SK-N-SH (cell line): ENCODE measurements at regions not wholly inside any gene's neighbourhood (a gene's known extent, or its start where the extent isn't known, plus 50 kb on each side); places are given as distances from the start of the nearest gene placed in this dataset.
A peak's percentile ranks its signal among the peaks of the same experiment; 100 is the strongest.

Source experiments
- CTCF ChIA-PET: fragments of 300-600, 350-600 bp; formaldehyde crosslinking; extraction: SDS; loops from one replicate; lab custom pipeline; 2021; lab: Yijun Ruan, JAX
- POLR2A ChIA-PET: fragments of 350-600 bp; sonication (Branson Sonifier 250); formaldehyde crosslinking; extraction: SDS; loops from one replicate; lab custom pipeline; 2020; ENCODE audit warnings: antibody characterized with exemption, inconsistent platforms; lab: Yijun Ruan, JAX
- DNase-seq: peaks from one replicate; pipeline ENCODE4 v3.0.0; 2012
- H2AFZ ChIP-seq: fragments of 200-600 bp; sonication (generic); 2 replicates; pipeline ENCODE4 v1.8.1; 2016; ENCODE audit warnings: antibody characterized with exemption, mild to moderate bottlenecking, low read depth
- H3F3A ChIP-seq: fragments of 200-600 bp; sonication (generic); replicated peaks from 2 replicates; pipeline ENCODE3; 2016; ENCODE audit warnings: antibody characterized with exemption, mild to moderate bottlenecking; ENCODE audit not compliant: insufficient read depth
- H3K27ac ChIP-seq, 2 experiments: fragments of 200-500 bp in 1 of 2; fragments of 200-600 bp in 1 of 2; sonication (Bioruptor generic) in 1 of 2; sonication (generic), shearing (Covaris generic) in 1 of 2; 2 replicates each; pipeline versions ENCODE4 v1.5.1 to v1.6.1; 2014 to 2016; ENCODE audit warnings: low read depth in 2 of 2, inconsistent platforms in 1 of 2, low read length in 1 of 2, mild to moderate bottlenecking in 1 of 2, mixed read lengths in 1 of 2
- H3K27me3 ChIP-seq: fragments of 200-600 bp; sonication (generic), shearing (Covaris generic); 2 replicates; pipeline ENCODE4 v1.6.1; 2016; ENCODE audit warnings: mixed run types; ENCODE audit not compliant: insufficient read depth
- H3K36me3 ChIP-seq, 2 experiments: fragments of 200-500 bp in 1 of 2; fragments of 200-600 bp in 1 of 2; sonication (Bioruptor generic) in 1 of 2; sonication (generic) in 1 of 2; replicated peaks in 1 of 2; 2 replicates each; pipeline versions ENCODE3 to v1.5.1; 2014 to 2016; ENCODE audit warnings: low read length in 1 of 2, mild to moderate bottlenecking in 1 of 2; ENCODE audit not compliant: insufficient read depth in 2 of 2, control insufficient read depth in 1 of 2
- H3K4me1 ChIP-seq, 2 experiments: fragments of 200-500 bp in 1 of 2; fragments of 200-600 bp in 1 of 2; sonication (Bioruptor generic) in 1 of 2; sonication (generic), shearing (Covaris generic) in 1 of 2; 2 replicates each; pipeline versions ENCODE4 v1.5.1 to v1.6.1; 2014 to 2016; ENCODE audit warnings: low read depth in 1 of 2, low read length in 1 of 2, mixed run types in 1 of 2; ENCODE audit not compliant: insufficient read depth in 2 of 2, control insufficient read depth in 1 of 2
- H3K4me2 ChIP-seq: fragments of 200-600 bp; sonication (generic), shearing (Covaris generic); 2 replicates; pipeline ENCODE4 v1.6.1; 2017; ENCODE audit warnings: mixed run types
- H3K4me3 ChIP-seq, 2 experiments: fragments of 200-500 bp in 1 of 2; fragments of 200-600 bp in 1 of 2; sonication (Bioruptor generic) in 1 of 2; sonication (generic), shearing (Covaris generic) in 1 of 2; 2 replicates each; pipeline versions ENCODE4 v1.5.1 to v1.8.1; 2014 to 2016; ENCODE audit warnings: low read depth in 2 of 2, inconsistent platforms in 1 of 2, low read length in 1 of 2, mild to moderate bottlenecking in 1 of 2, mixed read lengths in 1 of 2, moderate library complexity in 1 of 2
- H3K79me2 ChIP-seq: fragments of 200-600 bp; sonication (generic); 2 replicates; pipeline ENCODE4 v1.8.1; 2017; ENCODE audit warnings: mild to moderate bottlenecking; ENCODE audit not compliant: insufficient read depth
- H3K9ac ChIP-seq: fragments of 200-600 bp; sonication (generic); 2 replicates; pipeline ENCODE4 v1.6.1; 2017; ENCODE audit warnings: mixed run types
- H3K9me2 ChIP-seq: fragments of 200-600 bp; sonication (generic); 2 replicates; pipeline ENCODE4 v1.6.1; 2017; ENCODE audit warnings: mixed run types
- H3K9me3 ChIP-seq: fragments of 200-600 bp; sonication (generic); 2 replicates; pipeline ENCODE4 v1.6.1; 2017; ENCODE audit warnings: mixed run types, mild to moderate bottlenecking, moderate library complexity
- H4K20me1 ChIP-seq: fragments of 200-600 bp; sonication (generic); 2 replicates; pipeline ENCODE4 v1.6.1; 2017; ENCODE audit warnings: mild to moderate bottlenecking, mixed run types; ENCODE audit not compliant: insufficient read depth
- CHD2 ChIP-seq: fragments of 150-350 bp; IDR thresholded peaks from 2 replicates; pipeline ENCODE4 v1.6.1; 2018; ENCODE audit warnings: low read length; ENCODE audit not compliant: partially characterized antibody
- EP300 ChIP-seq, 2 experiments: IDR thresholded peaks; 2 replicates each; pipeline versions ENCODE4 v1.4.0 to v1.6.1; 2012; ENCODE audit warnings: borderline replicate concordance in 1 of 2, low read depth in 1 of 2, low read length in 1 of 2
- FOSL2 ChIP-seq: IDR thresholded peaks from 2 replicates; pipeline ENCODE4 v1.4.0; 2012; ENCODE audit warnings: low read depth, mild to moderate bottlenecking, moderate library complexity, borderline replicate concordance
- FOXM1 ChIP-seq: IDR thresholded peaks from 2 replicates; pipeline ENCODE4 v1.4.0; 2012; ENCODE audit warnings: low read depth, mild to moderate bottlenecking
- GABPA ChIP-seq: IDR thresholded peaks from 2 replicates; pipeline ENCODE4 v1.4.0; 2012; ENCODE audit warnings: low read depth, mild to moderate bottlenecking
- GATA2 ChIP-seq: sonication (generic); formaldehyde crosslinking; IDR thresholded peaks from 2 replicates; pipeline ENCODE4 v1.5.0; 2020; ENCODE audit warnings: mild to moderate bottlenecking, missing genetic modification reagents
- JUND ChIP-seq: IDR thresholded peaks from 2 replicates; pipeline ENCODE4 v1.4.0; 2012
- POLR2AphosphoS5 ChIP-seq: IDR thresholded peaks from 2 replicates; pipeline ENCODE4 v1.6.1; 2012; ENCODE audit warnings: low read depth, low read length
- TEAD4 ChIP-seq: IDR thresholded peaks from 2 replicates; pipeline ENCODE4 v1.4.0; 2012; ENCODE audit warnings: mild to moderate bottlenecking, borderline replicate concordance; ENCODE audit not compliant: insufficient read depth
- WGBS: methylation state at CpG from one replicate; pipeline ENCODE4 v1.1.6; 2017; ENCODE audit warnings: low lambda C conversion rate; 5-methylcytosine and 5-hydroxymethylcytosine counted together
- TF ChIP-seq, protein P1 (sequence below): IDR thresholded peaks from 2 replicates; pipeline ENCODE4 v1.6.1; 2012; ENCODE audit warnings: mild to moderate bottlenecking, low read depth, low read length, moderate library complexity
- TF ChIP-seq, protein P2 (sequence below): IDR thresholded peaks from 2 replicates; pipeline ENCODE4 v1.4.0; 2012; ENCODE audit warnings: low read depth
- TF ChIP-seq, protein P3 (sequence below): IDR thresholded peaks from 2 replicates; pipeline ENCODE4; 2012
- TF ChIP-seq, protein P4 (sequence below): fragments of 200-600 bp; sonication (generic); IDR thresholded peaks from 2 replicates; pipeline ENCODE4 v1.6.1; 2017; ENCODE audit warnings: antibody characterized with exemption, mild to moderate bottlenecking, moderate library complexity

DNA sequence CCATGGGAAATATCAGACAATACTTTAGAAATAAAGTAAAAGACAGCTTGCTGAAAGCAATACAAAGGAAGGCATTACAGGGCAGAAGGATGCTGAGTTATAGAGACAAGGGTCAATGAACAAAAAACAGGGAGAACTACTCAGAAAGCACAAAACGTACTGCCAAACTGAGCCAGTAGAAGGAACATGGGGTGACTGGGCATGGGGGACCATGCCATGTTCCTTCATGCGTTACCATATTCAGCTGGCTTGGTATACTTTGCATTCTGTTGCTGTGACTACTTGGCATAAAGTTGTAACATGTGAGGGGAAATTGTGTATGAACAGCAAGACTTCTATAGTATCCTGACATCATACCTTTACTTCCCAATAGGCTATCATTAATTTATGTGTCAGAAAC, 358.6 kb upstream of the LYPLAL1 start:
- 86% methylated on average over 2 of the region's 2 CpGs for WGBS
- ChIA-PET CTCF (no interaction called here), POLR2A (no interaction called here)
- no peaks in the 10 kb centered on the region for H3K79me2 ChIP-seq
- no peak overlapping the region for H2AFZ ChIP-seq
- no peak overlapping the region for H3K4me3 ChIP-seq
- no peak overlapping the region for H3K4me2 ChIP-seq
- H3K4me1 ChIP-seq = peaks cover 0 to 5% of the 10 kb centered on the region in 2 experiments; a peak in 2 of 4 replicates
- no peak overlapping the region for H3K27ac ChIP-seq
- no peaks in the 10 kb centered on the region for H3K27me3 ChIP-seq
- DNase-seq = no peak
- no peaks in the 10 kb centered on the region for H3K9me2 ChIP-seq
- no peak overlapping the region for H3K9ac ChIP-seq
- no peaks in the 10 kb centered on the region for H3K9me3 ChIP-seq
- H4K20me1 ChIP-seq = no peaks in the 10 kb centered on the region
- H3K36me3 ChIP-seq = no peaks in the 10 kb centered on the region
- H3F3A ChIP-seq = no peaks in the 10 kb centered on the region
- TF ChIP-seq TEAD4 = no peak
- TF ChIP-seq, protein P1, sequence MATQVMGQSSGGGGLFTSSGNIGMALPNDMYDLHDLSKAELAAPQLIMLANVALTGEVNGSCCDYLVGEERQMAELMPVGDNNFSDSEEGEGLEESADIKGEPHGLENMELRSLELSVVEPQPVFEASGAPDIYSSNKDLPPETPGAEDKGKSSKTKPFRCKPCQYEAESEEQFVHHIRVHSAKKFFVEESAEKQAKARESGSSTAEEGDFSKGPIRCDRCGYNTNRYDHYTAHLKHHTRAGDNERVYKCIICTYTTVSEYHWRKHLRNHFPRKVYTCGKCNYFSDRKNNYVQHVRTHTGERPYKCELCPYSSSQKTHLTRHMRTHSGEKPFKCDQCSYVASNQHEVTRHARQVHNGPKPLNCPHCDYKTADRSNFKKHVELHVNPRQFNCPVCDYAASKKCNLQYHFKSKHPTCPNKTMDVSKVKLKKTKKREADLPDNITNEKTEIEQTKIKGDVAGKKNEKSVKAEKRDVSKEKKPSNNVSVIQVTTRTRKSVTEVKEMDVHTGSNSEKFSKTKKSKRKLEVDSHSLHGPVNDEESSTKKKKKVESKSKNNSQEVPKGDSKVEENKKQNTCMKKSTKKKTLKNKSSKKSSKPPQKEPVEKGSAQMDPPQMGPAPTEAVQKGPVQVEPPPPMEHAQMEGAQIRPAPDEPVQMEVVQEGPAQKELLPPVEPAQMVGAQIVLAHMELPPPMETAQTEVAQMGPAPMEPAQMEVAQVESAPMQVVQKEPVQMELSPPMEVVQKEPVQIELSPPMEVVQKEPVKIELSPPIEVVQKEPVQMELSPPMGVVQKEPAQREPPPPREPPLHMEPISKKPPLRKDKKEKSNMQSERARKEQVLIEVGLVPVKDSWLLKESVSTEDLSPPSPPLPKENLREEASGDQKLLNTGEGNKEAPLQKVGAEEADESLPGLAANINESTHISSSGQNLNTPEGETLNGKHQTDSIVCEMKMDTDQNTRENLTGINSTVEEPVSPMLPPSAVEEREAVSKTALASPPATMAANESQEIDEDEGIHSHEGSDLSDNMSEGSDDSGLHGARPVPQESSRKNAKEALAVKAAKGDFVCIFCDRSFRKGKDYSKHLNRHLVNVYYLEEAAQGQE = no peak

DNA sequence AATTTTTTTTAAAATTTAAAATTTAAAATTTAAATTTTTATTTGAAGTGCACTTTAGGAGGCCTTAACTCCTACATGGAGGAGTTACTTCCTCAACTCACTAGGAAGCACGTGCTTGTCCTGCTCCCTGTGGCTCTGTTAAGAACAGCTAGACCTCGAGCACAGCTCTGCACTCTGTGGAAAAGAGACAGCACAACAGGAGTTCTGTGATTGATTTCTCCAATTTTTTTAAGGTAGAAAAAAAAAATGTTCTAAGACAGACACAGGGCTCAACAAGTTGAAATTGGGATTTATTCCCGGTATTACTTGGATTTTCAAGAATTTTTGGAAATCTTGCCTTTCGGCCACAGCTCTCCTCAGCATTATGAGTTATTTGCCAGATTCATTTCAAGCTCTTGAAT, 356.6 kb upstream of the LYPLAL1 start:
- Histone ChIP-seq H4K20me1 (no peaks in the 10 kb centered on the region), H3F3A (no peaks in the 10 kb centered on the region), H2AFZ (no peak overlapping the region), H3K9me2 (no peaks in the 10 kb centered on the region), H3K4me3 (no peak overlapping the region), H3K9me3 (no peaks in the 10 kb centered on the region), H3K4me2 (no peak overlapping the region), H3K79me2 (no peaks in the 10 kb centered on the region), H3K4me1 (peaks cover 0 to 5% of the 10 kb centered on the region in 2 experiments; a peak in 2 of 4 replicates), H3K36me3 (no peaks in the 10 kb centered on the region), H3K27ac (no peak overlapping the region), H3K27me3 (no peaks in the 10 kb centered on the region), H3K9ac (no peak overlapping the region)
- ChIA-PET POLR2A (no interaction called here), CTCF (no interaction called here)
- DNase-seq = no peak
- TF ChIP-seq GABPA = no peak
- no peak for TF ChIP-seq TEAD4
- no peak for TF ChIP-seq JUND
- TF ChIP-seq, protein P2, sequence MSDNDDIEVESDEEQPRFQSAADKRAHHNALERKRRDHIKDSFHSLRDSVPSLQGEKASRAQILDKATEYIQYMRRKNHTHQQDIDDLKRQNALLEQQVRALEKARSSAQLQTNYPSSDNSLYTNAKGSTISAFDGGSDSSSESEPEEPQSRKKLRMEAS = no peak
- WGBS = 88% methylated on average over 4 of the region's 4 CpGs

DNA sequence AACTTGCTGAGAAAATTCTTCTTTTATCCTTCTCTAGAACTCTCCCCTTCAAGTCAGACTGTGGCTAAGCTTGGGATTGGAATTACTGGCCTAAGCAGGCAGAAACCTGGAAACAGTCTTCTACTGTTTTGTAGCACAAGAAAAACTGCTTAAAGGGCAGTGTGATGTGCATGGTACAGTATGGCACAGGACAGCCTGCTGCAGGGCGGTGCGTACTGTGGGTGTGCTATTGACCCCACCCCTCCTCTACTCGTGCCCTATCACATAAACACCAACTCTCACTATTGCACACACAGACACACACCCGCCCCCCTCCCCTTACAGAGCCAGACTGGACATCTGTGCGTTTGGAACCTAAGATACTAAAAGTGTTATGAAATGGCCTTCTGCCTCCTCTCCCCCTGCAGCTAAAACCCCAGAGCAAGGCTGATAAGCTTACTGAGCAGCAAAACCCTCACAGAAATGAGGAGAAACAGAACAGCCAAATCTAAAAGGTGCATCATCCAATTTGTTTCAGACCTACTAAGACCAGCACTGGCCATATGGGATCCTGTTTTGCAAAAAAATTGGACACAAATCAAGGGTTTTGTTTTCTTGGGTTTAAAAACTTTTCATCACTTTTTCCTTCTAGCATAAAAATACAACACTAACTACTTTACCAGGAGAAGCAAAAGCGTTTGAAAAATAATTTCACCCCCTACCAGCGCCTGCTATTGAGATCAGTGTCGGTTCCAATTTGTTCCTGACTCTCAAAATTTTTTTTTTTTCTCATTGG, 355.8 kb upstream of the LYPLAL1 start:
- peak overlapping the region; percentile 39; the same call in 1 of the 2 replicates for H2AFZ ChIP-seq
- CTCF ChIA-PET = interaction anchor here (0.6 kb wide), 1 partner anchor 325 kb away, joined by 3 read pairs; no protein-coding TSS in a partner anchor
- POLR2A ChIA-PET = no interaction called here

More for the DNA sequence above, 355.8 kb upstream of the LYPLAL1 start:
- H3K9me2 ChIP-seq = no peaks in the 10 kb centered on the region
- TF ChIP-seq, protein P3, sequence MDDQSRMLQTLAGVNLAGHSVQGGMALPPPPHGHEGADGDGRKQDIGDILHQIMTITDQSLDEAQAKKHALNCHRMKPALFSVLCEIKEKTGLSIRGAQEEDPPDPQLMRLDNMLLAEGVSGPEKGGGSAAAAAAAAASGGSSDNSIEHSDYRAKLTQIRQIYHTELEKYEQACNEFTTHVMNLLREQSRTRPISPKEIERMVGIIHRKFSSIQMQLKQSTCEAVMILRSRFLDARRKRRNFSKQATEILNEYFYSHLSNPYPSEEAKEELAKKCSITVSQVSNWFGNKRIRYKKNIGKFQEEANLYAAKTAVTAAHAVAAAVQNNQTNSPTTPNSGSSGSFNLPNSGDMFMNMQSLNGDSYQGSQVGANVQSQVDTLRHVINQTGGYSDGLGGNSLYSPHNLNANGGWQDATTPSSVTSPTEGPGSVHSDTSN = no peak
- TF ChIP-seq FOSL2 (no peak), EP300 (IDR thresholded peaks at IDR 0.05; ENCODE audit: borderline replicate concordance in 1 of 2, low read depth in 1 of 2, low read length in 1 of 2) (0 out of 4 replicates have a peak, but pooled peaks of 1 of the 2 experiments have one; percentile 10), GATA2 (CRISPR knock-in tag) (peak; percentile 27; the same call in 1 of the 2 replicates), CHD2 (no peak), POLR2AphosphoS5 (no peak), FOXM1 (no peak)
- TF ChIP-seq, protein P2 = no peak
- TF ChIP-seq, protein P4, sequence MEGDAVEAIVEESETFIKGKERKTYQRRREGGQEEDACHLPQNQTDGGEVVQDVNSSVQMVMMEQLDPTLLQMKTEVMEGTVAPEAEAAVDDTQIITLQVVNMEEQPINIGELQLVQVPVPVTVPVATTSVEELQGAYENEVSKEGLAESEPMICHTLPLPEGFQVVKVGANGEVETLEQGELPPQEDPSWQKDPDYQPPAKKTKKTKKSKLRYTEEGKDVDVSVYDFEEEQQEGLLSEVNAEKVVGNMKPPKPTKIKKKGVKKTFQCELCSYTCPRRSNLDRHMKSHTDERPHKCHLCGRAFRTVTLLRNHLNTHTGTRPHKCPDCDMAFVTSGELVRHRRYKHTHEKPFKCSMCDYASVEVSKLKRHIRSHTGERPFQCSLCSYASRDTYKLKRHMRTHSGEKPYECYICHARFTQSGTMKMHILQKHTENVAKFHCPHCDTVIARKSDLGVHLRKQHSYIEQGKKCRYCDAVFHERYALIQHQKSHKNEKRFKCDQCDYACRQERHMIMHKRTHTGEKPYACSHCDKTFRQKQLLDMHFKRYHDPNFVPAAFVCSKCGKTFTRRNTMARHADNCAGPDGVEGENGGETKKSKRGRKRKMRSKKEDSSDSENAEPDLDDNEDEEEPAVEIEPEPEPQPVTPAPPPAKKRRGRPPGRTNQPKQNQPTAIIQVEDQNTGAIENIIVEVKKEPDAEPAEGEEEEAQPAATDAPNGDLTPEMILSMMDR = no peak
- H3K36me3 ChIP-seq = no peaks in the 10 kb centered on the region
- H3F3A ChIP-seq = no peaks in the 10 kb centered on the region
- H3K4me2 ChIP-seq = no peak overlapping the region
- no peak overlapping the region for H3K27ac ChIP-seq
- peak; percentile 5 for DNase-seq
- 86% methylated on average over 8 of the region's 8 CpGs for WGBS
- H3K79me2 ChIP-seq = no peaks in the 10 kb centered on the region
- no peaks in the 10 kb centered on the region for H4K20me1 ChIP-seq
- H3K27me3 ChIP-seq = no peaks in the 10 kb centered on the region
- no peaks in the 10 kb centered on the region for H3K9me3 ChIP-seq
- no peak overlapping the region for H3K9ac ChIP-seq
- H3K4me1 ChIP-seq = peaks cover 0 to 5% of the 10 kb centered on the region in 2 experiments; a peak in 2 of 4 replicates
- H3K4me3 ChIP-seq = no peak overlapping the region
